ENCODE measurements at regions not wholly inside any gene's neighbourhood (a gene's known extent, or its start where the extent isn't known, plus 50 kb on each side); places are given as distances from the start of the nearest gene placed in this dataset.

GRCh38 chr7:4621396-4621795 is 60.7 kb upstream of the FOXK1 start:
- no peak for TF ChIP-seq CTCF (IDR thresholded peaks at IDR 0.05)
- no peak for TF ChIP-seq POLR2A (IDR thresholded peaks at IDR 0.05)
